ENCODE measurements at regions not wholly inside any gene's neighbourhood (a gene's known extent, or its start where the extent isn't known, plus 50 kb on each side); places are given as distances from the start of the nearest gene placed in this dataset.

DNA sequence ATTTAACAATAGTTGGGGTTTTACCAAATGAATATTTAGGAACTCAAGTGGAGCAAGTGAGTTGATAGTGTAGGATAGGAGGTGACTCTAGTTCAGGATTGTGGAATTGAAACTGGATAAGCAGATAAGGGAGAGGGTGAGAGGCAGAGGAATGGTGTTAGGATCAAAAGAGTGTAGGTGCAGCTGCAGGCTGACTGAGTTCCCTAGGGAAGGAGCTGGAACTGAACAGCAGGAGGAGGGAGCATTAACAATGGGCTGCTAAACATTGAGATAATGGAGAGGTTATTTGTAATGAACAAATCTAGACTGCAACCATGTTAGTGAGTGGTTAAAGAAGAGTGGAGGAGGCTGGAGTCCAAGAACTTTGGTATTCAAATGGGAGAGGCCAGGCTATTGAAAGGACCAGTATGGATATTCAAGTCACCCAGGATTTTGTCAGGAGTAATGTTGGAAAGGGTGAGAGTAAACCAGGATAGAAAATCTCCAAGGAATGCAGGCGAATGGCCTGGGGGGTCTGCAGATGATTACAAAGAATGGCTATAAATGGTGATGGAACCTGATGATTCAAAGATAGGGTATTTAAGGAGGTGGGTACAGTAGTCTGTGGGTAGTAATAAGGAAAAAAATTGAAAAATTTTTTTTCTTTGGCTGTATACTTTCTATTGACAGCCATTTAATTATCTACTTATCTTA is 497.1 kb upstream of the TENM3 start:
- no peak overlapping the region for H3K4me3 ChIP-seq (ENCODE audit: low read length)
- TF ChIP-seq, protein P1, sequence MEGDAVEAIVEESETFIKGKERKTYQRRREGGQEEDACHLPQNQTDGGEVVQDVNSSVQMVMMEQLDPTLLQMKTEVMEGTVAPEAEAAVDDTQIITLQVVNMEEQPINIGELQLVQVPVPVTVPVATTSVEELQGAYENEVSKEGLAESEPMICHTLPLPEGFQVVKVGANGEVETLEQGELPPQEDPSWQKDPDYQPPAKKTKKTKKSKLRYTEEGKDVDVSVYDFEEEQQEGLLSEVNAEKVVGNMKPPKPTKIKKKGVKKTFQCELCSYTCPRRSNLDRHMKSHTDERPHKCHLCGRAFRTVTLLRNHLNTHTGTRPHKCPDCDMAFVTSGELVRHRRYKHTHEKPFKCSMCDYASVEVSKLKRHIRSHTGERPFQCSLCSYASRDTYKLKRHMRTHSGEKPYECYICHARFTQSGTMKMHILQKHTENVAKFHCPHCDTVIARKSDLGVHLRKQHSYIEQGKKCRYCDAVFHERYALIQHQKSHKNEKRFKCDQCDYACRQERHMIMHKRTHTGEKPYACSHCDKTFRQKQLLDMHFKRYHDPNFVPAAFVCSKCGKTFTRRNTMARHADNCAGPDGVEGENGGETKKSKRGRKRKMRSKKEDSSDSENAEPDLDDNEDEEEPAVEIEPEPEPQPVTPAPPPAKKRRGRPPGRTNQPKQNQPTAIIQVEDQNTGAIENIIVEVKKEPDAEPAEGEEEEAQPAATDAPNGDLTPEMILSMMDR (conservative IDR thresholded peaks at IDR 0.05; ENCODE audit: low read length), result no peak
- DNase-seq (ENCODE audit: low read depth), result no peak

DNA sequence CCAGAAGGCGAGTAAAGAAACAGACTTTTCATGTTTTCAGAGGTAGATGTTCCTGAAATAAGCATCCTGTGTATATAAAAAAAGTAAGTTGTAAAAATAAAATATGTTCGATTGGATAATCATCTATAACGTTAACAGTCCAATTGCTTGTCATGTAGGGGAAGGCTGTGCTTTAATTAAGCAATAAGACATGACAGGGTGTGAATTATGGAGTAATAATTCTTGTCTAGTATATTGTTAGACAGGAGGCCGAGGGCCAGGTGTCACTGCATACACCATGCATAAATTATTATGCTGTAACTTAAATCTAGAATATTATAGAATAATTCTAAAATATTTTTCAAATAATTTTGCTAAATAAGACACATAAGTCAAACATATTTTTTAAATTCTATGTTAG is 494.6 kb upstream of the TENM3 start:
- TF ChIP-seq, protein P1 (conservative IDR thresholded peaks at IDR 0.05; ENCODE audit: low read length), result no peak
- no peak overlapping the region for H3K4me3 ChIP-seq (ENCODE audit: low read length)
- no peak for DNase-seq (ENCODE audit: low read depth)

DNA sequence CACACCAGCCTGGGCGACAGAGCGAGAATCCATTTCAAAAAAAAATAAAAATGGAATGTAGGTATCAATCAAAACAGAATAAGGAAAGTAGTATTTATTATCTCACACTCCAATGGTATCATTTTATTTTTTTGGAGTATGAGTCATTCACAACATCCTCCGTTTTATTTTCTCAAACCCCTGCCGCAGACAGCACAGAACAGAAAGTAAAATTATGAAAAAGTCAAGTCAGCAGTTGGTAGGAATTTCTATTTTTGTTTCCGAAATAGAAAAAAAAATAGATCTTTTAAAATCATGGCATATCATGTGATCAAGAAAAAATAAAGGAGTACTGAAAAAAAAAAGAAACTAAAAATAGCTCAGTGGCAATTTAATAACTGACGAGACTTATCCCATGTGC is 490.7 kb upstream of the TENM3 start:
- TF ChIP-seq, protein P1 (conservative IDR thresholded peaks at IDR 0.05; ENCODE audit: low read length), result no peak
- H3K4me3 ChIP-seq (ENCODE audit: low read length), result no peak overlapping the region
- DNase-seq (ENCODE audit: low read depth), result no peak

DNA sequence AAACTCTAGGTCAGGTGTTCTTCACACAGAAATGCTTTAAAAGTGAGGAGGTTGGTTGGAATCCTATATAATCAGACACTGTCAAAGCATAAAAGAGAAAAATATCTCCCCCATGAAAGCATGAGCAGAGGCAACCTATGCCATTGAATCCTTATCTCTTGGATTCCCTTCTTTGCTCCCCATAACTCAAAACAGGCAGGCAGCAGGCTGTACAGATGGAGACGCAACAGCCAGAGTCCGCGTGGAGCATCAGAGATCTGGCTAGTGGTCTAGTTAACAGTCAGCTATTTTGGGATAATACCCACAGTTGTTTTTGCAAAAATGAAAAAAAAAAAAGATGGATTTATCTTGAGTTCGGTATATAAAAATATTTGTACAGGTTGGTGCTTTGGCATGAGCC is 490.0 kb upstream of the TENM3 start:
- no peak for DNase-seq (ENCODE audit: low read depth)
- H3K4me3 ChIP-seq (ENCODE audit: low read length), result no peak overlapping the region
- TF ChIP-seq, protein P1 (conservative IDR thresholded peaks at IDR 0.05; ENCODE audit: low read length), result no peak

DNA sequence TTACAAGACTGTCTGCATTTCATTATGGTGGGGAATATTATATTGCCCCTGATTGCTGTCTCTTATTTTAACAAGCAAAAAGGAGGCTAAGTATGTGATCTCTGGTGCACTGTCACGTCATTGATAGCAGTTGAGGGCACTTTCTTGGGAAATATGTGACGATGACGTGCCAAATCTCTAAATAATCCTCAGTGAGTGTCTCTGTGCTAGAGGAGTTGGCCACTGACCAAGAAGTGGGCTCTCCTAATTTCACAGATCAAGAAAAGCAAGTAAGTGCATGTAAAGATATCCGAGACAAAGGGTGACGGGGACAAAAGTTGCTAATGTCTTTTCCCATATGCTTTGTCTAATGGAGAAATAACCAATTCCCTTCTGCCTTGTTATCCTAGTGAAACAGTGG is 487.4 kb upstream of the TENM3 start:
- no peak overlapping the region for H3K4me3 ChIP-seq (ENCODE audit: low read length)
- TF ChIP-seq, protein P1 (conservative IDR thresholded peaks at IDR 0.05; ENCODE audit: low read length), result no peak
- no peak for DNase-seq (ENCODE audit: low read depth)

DNA sequence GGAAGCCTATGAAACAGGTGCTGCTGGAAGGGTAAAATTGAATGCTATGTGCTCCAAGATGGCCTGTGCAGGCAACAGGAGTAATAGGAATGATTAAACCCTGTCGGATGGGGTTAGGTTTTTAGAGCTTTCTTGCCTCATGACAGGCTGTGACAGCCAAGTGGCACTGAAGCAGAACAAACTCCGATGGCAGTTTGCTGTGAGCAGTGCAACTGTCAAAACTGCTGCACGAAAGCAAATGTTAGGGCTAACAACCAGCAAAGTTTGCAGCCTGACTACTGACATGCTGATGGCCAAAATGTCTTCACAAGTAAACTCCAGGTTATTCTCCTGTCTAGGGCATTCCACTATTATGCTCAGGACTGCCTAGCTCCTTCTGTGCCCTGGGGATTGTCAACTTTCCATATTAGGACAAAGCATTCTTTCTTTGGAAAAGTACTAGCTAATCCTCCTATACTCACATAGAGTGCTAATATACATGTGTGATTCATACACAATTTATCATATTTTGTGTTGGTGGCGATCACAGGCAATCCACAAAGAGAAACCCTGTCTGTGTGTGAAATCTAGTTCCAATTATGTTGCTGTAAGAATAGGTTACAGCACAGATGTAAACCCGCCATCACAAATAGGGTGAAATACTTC is 486.6 kb upstream of the TENM3 start:
- no peak for DNase-seq (ENCODE audit: low read depth)
- no peak overlapping the region for H3K4me3 ChIP-seq (ENCODE audit: low read length)
- TF ChIP-seq, protein P1 (conservative IDR thresholded peaks at IDR 0.05; ENCODE audit: low read length), result no peak

DNA sequence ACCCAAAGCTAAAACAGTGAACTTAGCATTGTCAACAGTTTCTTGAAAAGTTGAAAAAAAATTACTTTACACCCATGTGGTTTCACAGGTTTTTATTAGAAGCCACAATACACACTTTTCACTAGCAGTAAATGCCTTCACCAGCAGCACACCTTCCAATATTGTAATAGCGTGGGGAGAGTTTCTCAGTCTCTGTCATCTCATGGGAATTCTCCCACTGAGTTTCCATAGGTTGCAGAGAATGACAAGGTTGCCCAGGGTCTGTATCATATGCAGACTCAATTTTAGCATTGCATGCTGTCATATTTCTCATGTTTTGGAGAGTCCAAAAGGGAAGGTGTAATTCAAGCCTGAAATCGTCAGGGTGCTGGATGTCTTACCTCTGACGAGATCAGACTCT is 486.1 kb upstream of the TENM3 start:
- no peak overlapping the region for H3K4me3 ChIP-seq (ENCODE audit: low read length)
- TF ChIP-seq, protein P1 (conservative IDR thresholded peaks at IDR 0.05; ENCODE audit: low read length), result no peak
- no peak for DNase-seq (ENCODE audit: low read depth)
